ENCODE measurements at regions not wholly inside any gene's neighbourhood (a gene's known extent, or its start where the extent isn't known, plus 50 kb on each side); places are given as distances from the start of the nearest gene placed in this dataset.

GRCh38 chr12:125418902-125419564, 353.8 kb downstream of the AACS start:
- TF ChIP-seq, protein P1, sequence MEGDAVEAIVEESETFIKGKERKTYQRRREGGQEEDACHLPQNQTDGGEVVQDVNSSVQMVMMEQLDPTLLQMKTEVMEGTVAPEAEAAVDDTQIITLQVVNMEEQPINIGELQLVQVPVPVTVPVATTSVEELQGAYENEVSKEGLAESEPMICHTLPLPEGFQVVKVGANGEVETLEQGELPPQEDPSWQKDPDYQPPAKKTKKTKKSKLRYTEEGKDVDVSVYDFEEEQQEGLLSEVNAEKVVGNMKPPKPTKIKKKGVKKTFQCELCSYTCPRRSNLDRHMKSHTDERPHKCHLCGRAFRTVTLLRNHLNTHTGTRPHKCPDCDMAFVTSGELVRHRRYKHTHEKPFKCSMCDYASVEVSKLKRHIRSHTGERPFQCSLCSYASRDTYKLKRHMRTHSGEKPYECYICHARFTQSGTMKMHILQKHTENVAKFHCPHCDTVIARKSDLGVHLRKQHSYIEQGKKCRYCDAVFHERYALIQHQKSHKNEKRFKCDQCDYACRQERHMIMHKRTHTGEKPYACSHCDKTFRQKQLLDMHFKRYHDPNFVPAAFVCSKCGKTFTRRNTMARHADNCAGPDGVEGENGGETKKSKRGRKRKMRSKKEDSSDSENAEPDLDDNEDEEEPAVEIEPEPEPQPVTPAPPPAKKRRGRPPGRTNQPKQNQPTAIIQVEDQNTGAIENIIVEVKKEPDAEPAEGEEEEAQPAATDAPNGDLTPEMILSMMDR (conservative IDR thresholded peaks at IDR 0.05; ENCODE audit: low read depth, low read length): no peak
- no peak overlapping the region for H3K4me3 ChIP-seq (ENCODE audit: low read depth, low read length)
- DNase-seq (ENCODE audit: low read depth): no peak

GRCh38 chr12:125424909-125425308, 359.7 kb downstream of the AACS start:
- TF ChIP-seq, protein P1 (conservative IDR thresholded peaks at IDR 0.05; ENCODE audit: low read depth, low read length): no peak
- H3K4me3 ChIP-seq (ENCODE audit: low read depth, low read length): no peak overlapping the region
- no peak for DNase-seq (ENCODE audit: low read depth)

DNA sequence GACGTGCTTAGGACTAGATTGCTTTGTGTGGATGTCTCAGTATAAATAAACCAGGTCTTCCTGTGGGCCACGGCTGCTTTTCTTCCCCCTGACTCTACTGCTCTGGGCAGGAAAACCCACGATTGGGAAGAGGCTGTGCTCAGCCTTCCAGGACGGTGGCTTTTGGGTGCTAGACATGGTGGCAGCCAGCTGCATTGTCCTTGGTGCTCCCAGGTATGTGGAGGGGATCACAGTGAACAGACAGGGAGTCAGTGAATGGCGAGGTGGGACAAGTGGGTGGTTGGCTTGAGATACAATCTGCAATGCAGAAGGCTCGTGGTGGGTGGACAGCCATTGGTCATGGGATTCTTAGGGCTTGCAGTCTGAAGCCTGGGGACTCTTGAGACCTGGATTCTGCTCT, 366.3 kb downstream of the AACS start:
- H3K4me3 ChIP-seq (ENCODE audit: low read depth, low read length): no peak overlapping the region
- DNase-seq (ENCODE audit: low read depth): no peak
- TF ChIP-seq, protein P1 (conservative IDR thresholded peaks at IDR 0.05; ENCODE audit: low read depth, low read length): no peak

DNA sequence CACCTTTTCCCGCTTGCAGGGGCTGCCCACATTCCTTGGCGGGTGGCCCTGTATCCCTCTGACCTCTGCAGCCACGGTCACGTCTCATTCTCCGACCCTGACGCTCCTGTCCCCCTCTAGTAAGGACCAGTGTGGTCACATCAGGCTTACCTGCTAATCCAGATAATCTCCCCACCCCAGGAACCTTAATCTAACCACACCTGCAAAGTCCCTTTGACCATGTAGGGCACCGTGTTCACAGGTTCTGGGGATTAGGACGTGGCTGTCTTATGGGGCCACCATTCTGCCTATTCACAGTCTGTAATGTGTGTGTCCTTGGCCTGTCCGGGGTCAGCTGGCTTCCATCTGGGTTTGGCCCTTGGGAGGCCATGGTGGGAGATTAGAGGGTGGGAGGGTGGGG, 368.9 kb downstream of the AACS start:
- TF ChIP-seq, protein P1 (conservative IDR thresholded peaks at IDR 0.05; ENCODE audit: low read depth, low read length): no peak
- H3K4me3 ChIP-seq (ENCODE audit: low read depth, low read length): no peak overlapping the region
- no peak for DNase-seq (ENCODE audit: low read depth)

DNA sequence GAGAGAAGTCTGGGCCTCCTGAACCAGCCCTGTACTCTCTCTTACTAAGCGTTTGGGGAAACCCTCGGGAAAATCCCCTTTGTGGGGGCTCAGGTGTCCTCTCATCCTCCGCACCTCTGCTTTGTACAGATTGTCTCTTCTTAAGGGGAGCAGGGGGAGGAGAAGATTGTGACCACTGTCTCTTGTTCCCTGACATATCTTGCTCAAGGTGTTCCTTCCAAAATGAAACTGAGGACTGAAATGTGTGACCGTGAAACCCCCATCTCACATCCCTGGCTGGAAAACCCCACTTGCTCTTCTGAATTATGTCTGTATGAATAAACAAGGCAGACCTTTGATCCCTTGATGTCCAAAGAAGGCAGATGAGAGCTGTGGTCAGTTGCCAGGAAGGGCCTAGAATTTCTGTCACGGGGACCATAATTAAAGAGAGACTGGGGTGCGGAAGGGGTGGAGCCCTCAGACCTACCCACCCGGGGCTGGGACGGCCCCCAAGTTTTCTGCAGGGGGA, 369.8 kb downstream of the AACS start:
- no peak overlapping the region for H3K4me3 ChIP-seq (ENCODE audit: low read depth, low read length)
- TF ChIP-seq, protein P1 (conservative IDR thresholded peaks at IDR 0.05; ENCODE audit: low read depth, low read length): no peak
- no peak for DNase-seq (ENCODE audit: low read depth)

DNA sequence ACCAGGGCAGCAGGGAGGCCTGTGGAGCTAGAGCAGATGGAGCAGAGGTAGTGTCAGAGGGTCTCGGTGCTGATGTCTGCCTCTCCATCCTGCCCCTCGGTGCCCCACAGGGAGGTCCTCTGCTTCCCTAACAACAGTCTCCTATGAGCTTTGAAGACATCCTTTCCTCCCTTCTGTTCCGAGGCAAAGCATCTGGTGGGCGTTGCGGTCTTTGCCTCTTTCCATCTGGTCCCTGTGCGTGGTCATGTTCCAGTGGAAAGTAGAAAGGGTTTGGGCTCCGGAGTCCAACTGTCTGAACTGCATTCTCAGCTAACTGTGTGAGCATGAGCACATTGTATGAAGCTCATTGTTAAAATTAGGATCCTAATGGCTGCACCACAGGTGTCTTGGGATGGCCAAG, 370.6 kb downstream of the AACS start:
- H3K4me3 ChIP-seq (ENCODE audit: low read depth, low read length): no peak overlapping the region
- DNase-seq (ENCODE audit: low read depth): no peak
- TF ChIP-seq, protein P1 (conservative IDR thresholded peaks at IDR 0.05; ENCODE audit: low read depth, low read length): no peak

GRCh38 chr12:125436686-125437085, 371.5 kb downstream of the AACS start:
- DNase-seq (ENCODE audit: low read depth): no peak
- no peak overlapping the region for H3K4me3 ChIP-seq (ENCODE audit: low read depth, low read length)
- TF ChIP-seq, protein P1 (conservative IDR thresholded peaks at IDR 0.05; ENCODE audit: low read depth, low read length): no peak
